Mesothelial cell of epicardium (in vitro differentiated cells): ENCODE measurements at regions not wholly inside any gene's neighbourhood (a gene's known extent, or its start where the extent isn't known, plus 50 kb on each side); places are given as distances from the start of the nearest gene placed in this dataset.

Experiments used
- DNase-seq, 2 experiments: peaks; one replicate each; pipeline ENCODE4 v3.0.0; 2021; ENCODE audit warnings: low spot score in 2 of 2; ENCODE audit not compliant: unreplicated experiment in 2 of 2
- H3K27ac Mint-ChIP-seq: 2 replicates; pipeline ENCODE4 v1.8.0; 2021; ENCODE audit warnings: mixed read lengths
- H3K27me3 Mint-ChIP-seq: 2 replicates; pipeline ENCODE4 v1.8.0; 2021; ENCODE audit warnings: low read depth, mixed read lengths
- H3K36me3 Mint-ChIP-seq: 2 replicates; pipeline ENCODE4 v1.8.0; 2021; ENCODE audit warnings: mixed read lengths
- H3K4me1 Mint-ChIP-seq: 2 replicates; pipeline ENCODE4 v1.8.0; 2021; ENCODE audit warnings: mixed read lengths
- H3K4me3 Mint-ChIP-seq: 2 replicates; pipeline ENCODE4 v1.8.0; 2021; ENCODE audit warnings: mild to moderate bottlenecking, moderate library complexity, mixed read lengths
- H3K9me3 Mint-ChIP-seq: 2 replicates; pipeline ENCODE4 v1.8.0; 2021; ENCODE audit warnings: mixed read lengths
- CTCF ChIP-seq: fragments of 200-600 bp; sonication (generic); IDR thresholded peaks from one replicate; pipeline ENCODE4 v1.5.0; 2021; ENCODE audit warnings: antibody characterized with exemption; ENCODE audit not compliant: unreplicated experiment

DNA sequence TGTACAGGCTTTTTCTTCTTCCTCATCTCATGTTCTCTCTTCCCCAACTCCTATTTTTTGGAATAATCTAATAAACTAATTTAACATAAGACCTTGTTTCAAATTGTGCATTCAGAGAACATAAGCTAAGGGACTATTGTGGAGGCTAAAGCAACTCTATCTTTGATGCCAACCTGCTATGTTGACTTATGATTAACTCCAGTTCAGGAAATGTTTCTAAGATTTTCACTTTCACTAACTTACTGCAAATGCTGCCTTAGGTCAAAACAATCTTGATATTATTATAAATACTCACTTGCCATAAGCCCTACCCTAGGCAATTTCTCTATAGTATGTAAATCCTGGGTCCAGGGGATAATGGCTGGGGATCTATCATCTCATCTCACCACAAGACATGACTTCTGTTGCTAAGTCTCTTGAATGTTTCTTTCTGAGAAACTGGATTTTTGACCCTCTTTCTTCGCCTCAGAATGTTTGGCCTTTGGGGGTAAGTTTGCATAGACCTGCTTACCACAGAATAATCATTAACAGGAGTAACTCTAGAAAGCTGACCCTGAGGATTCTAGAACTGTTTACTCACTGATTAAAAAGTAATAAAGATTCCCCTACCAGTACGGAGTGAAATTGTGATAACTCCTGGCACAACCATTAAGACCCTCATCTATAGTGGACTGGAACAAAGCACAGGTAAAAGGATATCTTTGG, 768.1 kb downstream of the GBE1 start:
- peaks cover 4% of the 10 kb centered on the region for H3K9me3 Mint-ChIP-seq
- no peaks in the 10 kb centered on the region for H3K27me3 Mint-ChIP-seq
- no peak overlapping the region for H3K27ac Mint-ChIP-seq
- no peak overlapping the region for H3K4me3 Mint-ChIP-seq
- no peaks in the 10 kb centered on the region for H3K36me3 Mint-ChIP-seq
- no peak for DNase-seq
- no peaks in the 10 kb centered on the region for H3K4me1 Mint-ChIP-seq
- no peak for TF ChIP-seq CTCF

- no peak overlapping the region for H3K27ac Mint-ChIP-seq
- H3K4me1 Mint-ChIP-seq = no peaks in the 10 kb centered on the region
- no peak overlapping the region for H3K4me3 Mint-ChIP-seq
- DNase-seq = no peak
- H3K27me3 Mint-ChIP-seq = no peaks in the 10 kb centered on the region
- no peak for TF ChIP-seq CTCF
- H3K36me3 Mint-ChIP-seq = no peaks in the 10 kb centered on the region
- H3K9me3 Mint-ChIP-seq = peaks cover 18% of the 10 kb centered on the region
These were observed 777.7 kb downstream of the GBE1 start for GRCh38 chr3:80983753-80984152.

DNA sequence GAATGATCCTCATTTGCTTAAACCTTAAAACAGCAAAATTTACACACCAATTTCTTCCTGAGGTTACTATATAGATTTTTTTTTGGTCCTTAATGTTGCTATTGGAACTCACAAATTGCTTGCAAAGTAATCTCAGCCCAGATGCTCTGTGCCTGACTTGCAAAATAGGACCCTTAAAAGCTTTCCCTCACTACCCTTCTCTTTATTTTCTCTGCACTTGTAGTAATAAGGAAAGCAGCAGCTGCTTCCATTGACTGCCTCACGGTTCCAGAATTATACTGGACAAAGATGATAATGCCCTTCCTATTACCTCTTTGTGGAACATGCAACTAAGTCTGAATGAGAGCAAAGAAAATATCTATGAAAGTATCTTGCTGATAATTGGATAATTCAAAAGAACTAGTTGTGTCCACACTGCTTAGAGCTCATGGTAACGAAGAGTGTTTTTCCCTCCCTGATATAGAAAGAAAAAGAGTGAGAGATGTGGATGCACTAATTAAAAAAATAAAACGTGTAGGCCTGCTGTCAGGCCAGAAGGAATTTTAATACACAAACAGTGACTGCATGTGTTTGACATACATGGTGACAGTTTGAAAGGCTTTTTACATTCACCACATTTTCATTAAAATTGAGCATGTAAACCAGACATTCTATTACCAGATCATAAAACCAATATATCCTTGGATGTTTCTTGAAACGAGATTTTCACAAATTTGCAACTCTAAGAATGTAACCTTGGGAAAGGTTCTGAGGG, 783.1 kb downstream of the GBE1 start:
- Mint-ChIP-seq H3K9me3 (no peaks in the 10 kb centered on the region), H3K4me3 (no peak overlapping the region), H3K27ac (no peak overlapping the region), H3K36me3 (no peaks in the 10 kb centered on the region), H3K4me1 (no peaks in the 10 kb centered on the region), H3K27me3 (no peaks in the 10 kb centered on the region)
- no peak for DNase-seq
- TF ChIP-seq CTCF = no peak

GRCh38 chr3:80970292-80970691, 791.2 kb downstream of the GBE1 start:
- Mint-ChIP-seq H3K36me3 (no peaks in the 10 kb centered on the region), H3K4me1 (no peaks in the 10 kb centered on the region), H3K27me3 (no peaks in the 10 kb centered on the region), H3K4me3 (no peak overlapping the region), H3K9me3 (peaks cover 20% of the 10 kb centered on the region), H3K27ac (no peak overlapping the region)
- no peak for TF ChIP-seq CTCF
- no peak for DNase-seq

- TF ChIP-seq CTCF = no peak
- Mint-ChIP-seq H3K9me3 (peaks cover 35% of the 10 kb centered on the region), H3K36me3 (no peaks in the 10 kb centered on the region), H3K27me3 (no peaks in the 10 kb centered on the region), H3K4me1 (no peaks in the 10 kb centered on the region), H3K4me3 (no peak overlapping the region), H3K27ac (no peak overlapping the region)
- no peak for DNase-seq
These were observed 831.9 kb downstream of the GBE1 start for GRCh38 chr3:80929576-80929975.
